WTC11 (cell line): ENCODE measurements at regions not wholly inside any gene's neighbourhood (a gene's known extent, or its start where the extent isn't known, plus 50 kb on each side); places are given as distances from the start of the nearest gene placed in this dataset.

Source experiments
- ATAC-seq: fragments of 200-7000 bp; cut with Tn5 transposase; 2 replicates; pipeline ENCODE4 v1.10.0; 2021; ENCODE audit warnings: mild to moderate bottlenecking, moderate library complexity
- CTCF ChIA-PET: fragments of 300-600 bp; sonication (Branson Sonifier 250); formaldehyde crosslinking; loops from one replicate; lab custom pipeline; 2021; ENCODE audit warnings: antibody characterized with exemption; lab: Charles Lee
- POLR2A ChIA-PET: fragments of 350-600 bp; sonication (Branson Sonifier 250); formaldehyde crosslinking; loops from one replicate; lab custom pipeline; 2021; ENCODE audit warnings: antibody characterized with exemption; lab: Charles Lee
- DNase-seq: peaks from one replicate; pipeline ENCODE4 v3.0.0; 2021; ENCODE audit warnings: low spot score
- H3K27ac Mint-ChIP-seq: 2 replicates; pipeline ENCODE4 v1.8.0; 2021; ENCODE audit warnings: mixed read lengths
- H3K27me3 Mint-ChIP-seq: 2 replicates; pipeline ENCODE4 v1.8.0; 2021; ENCODE audit warnings: low read depth, mild to moderate bottlenecking, moderate library complexity, mixed read lengths
- H3K36me3 Mint-ChIP-seq: 2 replicates; pipeline ENCODE4 v1.8.0; 2021; ENCODE audit warnings: mixed read lengths
- H3K4me1 Mint-ChIP-seq: 2 replicates; pipeline ENCODE4 v1.8.0; 2022; ENCODE audit warnings: mixed read lengths
- H3K4me3 Mint-ChIP-seq: 2 replicates; pipeline ENCODE4 v1.8.0; 2021; ENCODE audit warnings: mild to moderate bottlenecking, moderate library complexity, mixed read lengths
- H3K9me3 Mint-ChIP-seq: 2 replicates; pipeline ENCODE4 v1.8.0; 2021; ENCODE audit warnings: mixed read lengths
- AFF4 ChIP-seq: sonication (generic); formaldehyde crosslinking; IDR thresholded peaks from 2 replicates; pipeline ENCODE4 v1.8.1; 2023; ENCODE audit warnings: mild to moderate bottlenecking, missing genetic modification reagents, borderline replicate concordance
- ATF6 ChIP-seq: sonication (generic); formaldehyde crosslinking; IDR thresholded peaks from 2 replicates; pipeline ENCODE4 v1.8.1; 2023; ENCODE audit warnings: mild to moderate bottlenecking, missing genetic modification reagents
- CDX4 ChIP-seq: fragments of 250-450 bp; sonication (Bioruptor Pico); IDR thresholded peaks from 2 replicates; pipeline ENCODE4 v1.9.0; 2021; ENCODE audit warnings: moderate library complexity, mild to moderate bottlenecking, inconsistent platforms, borderline replicate concordance
- CREM ChIP-seq: sonication (generic); formaldehyde crosslinking; IDR thresholded peaks from 2 replicates; pipeline ENCODE4 v1.8.1; 2022; ENCODE audit warnings: mild to moderate bottlenecking, missing genetic modification reagents, moderate library complexity
- E2F1 ChIP-seq: sonication (generic); formaldehyde crosslinking; IDR thresholded peaks from 2 replicates; pipeline ENCODE4 v1.8.0; 2022; ENCODE audit warnings: mild to moderate bottlenecking, missing genetic modification reagents
- ERG ChIP-seq: fragments of 250-450 bp; sonication (Bioruptor Pico); IDR thresholded peaks from 2 replicates; pipeline ENCODE4 v1.8.0; 2021; ENCODE audit warnings: mild to moderate bottlenecking
- FOXJ3 ChIP-seq: sonication (generic); formaldehyde crosslinking; IDR thresholded peaks from 2 replicates; pipeline ENCODE4 v1.9.0; 2021; ENCODE audit warnings: missing genetic modification reagents, mild to moderate bottlenecking, borderline replicate concordance
- FOXK1 ChIP-seq: sonication (generic); formaldehyde crosslinking; IDR thresholded peaks from 2 replicates; pipeline ENCODE4 v1.8.0; 2022; ENCODE audit warnings: mild to moderate bottlenecking, moderate library complexity, missing genetic modification reagents
- HMGXB4 ChIP-seq: sonication (generic); formaldehyde crosslinking; IDR thresholded peaks from 2 replicates; pipeline ENCODE4 v1.8.1; 2023; ENCODE audit warnings: mild to moderate bottlenecking, moderate library complexity, missing genetic modification reagents
- JUN ChIP-seq: sonication (generic); formaldehyde crosslinking; IDR thresholded peaks from 2 replicates; pipeline ENCODE4 v1.8.0; 2023; ENCODE audit warnings: mild to moderate bottlenecking, missing genetic modification reagents
- KAT7 ChIP-seq: sonication (generic); formaldehyde crosslinking; IDR thresholded peaks from 2 replicates; pipeline ENCODE4 v1.8.1; 2023; ENCODE audit warnings: missing genetic modification reagents, mild to moderate bottlenecking, borderline replicate concordance
- MAX ChIP-seq: sonication (generic); formaldehyde crosslinking; IDR thresholded peaks from 2 replicates; pipeline ENCODE4 v1.8.0; 2022; ENCODE audit warnings: mild to moderate bottlenecking, missing genetic modification reagents
- NFYB ChIP-seq: sonication (generic); formaldehyde crosslinking; conservative IDR thresholded peaks from 2 replicates; pipeline ENCODE4 v1.8.0; 2022; ENCODE audit warnings: low read depth, missing genetic modification reagents
- NR2C2 ChIP-seq: sonication (generic); formaldehyde crosslinking; IDR thresholded peaks from 2 replicates; pipeline ENCODE4 v1.8.0; 2022; ENCODE audit warnings: mild to moderate bottlenecking, missing genetic modification reagents
- OVOL2 ChIP-seq: fragments of 250-450 bp; sonication (Bioruptor Pico); IDR thresholded peaks from 2 replicates; pipeline ENCODE4 v1.9.0; 2021; ENCODE audit warnings: mild to moderate bottlenecking, borderline replicate concordance
- RELA ChIP-seq: sonication (generic); formaldehyde crosslinking; IDR thresholded peaks from 2 replicates; pipeline ENCODE4 v1.8.1; 2022; ENCODE audit warnings: missing genetic modification reagents, mild to moderate bottlenecking, borderline replicate concordance
- RORB ChIP-seq: fragments of 250-450 bp; sonication (Bioruptor Pico); IDR thresholded peaks from 2 replicates; pipeline ENCODE4 v1.9.0; 2021; ENCODE audit warnings: mild to moderate bottlenecking
- SMAD4 ChIP-seq: sonication (generic); formaldehyde crosslinking; IDR thresholded peaks from 2 replicates; pipeline ENCODE4 v1.8.0; 2022; ENCODE audit warnings: mild to moderate bottlenecking, missing genetic modification reagents
- TEAD1 ChIP-seq: sonication (generic); formaldehyde crosslinking; IDR thresholded peaks from 2 replicates; pipeline ENCODE4 v1.8.0; 2022; ENCODE audit warnings: mild to moderate bottlenecking, missing genetic modification reagents
- USF1 ChIP-seq: sonication (generic); formaldehyde crosslinking; IDR thresholded peaks from 2 replicates; pipeline ENCODE4 v1.8.0; 2022; ENCODE audit warnings: mild to moderate bottlenecking, missing genetic modification reagents
- USF2 ChIP-seq: sonication (generic); formaldehyde crosslinking; IDR thresholded peaks from 2 replicates; pipeline ENCODE4 v1.8.1; 2023; ENCODE audit warnings: mild to moderate bottlenecking, missing genetic modification reagents, moderate library complexity
- ZNF121 ChIP-seq: sonication (generic); formaldehyde crosslinking; IDR thresholded peaks from 2 replicates; pipeline ENCODE4 v1.8.0; 2023; ENCODE audit warnings: missing genetic modification reagents
- ZNF263 ChIP-seq: sonication (generic); formaldehyde crosslinking; IDR thresholded peaks from 2 replicates; pipeline ENCODE4 v1.8.1; 2022; ENCODE audit warnings: low read depth, mild to moderate bottlenecking, moderate library complexity, missing genetic modification reagents
- ZNF416 ChIP-seq: fragments of 250-450 bp; sonication (Bioruptor Pico); IDR thresholded peaks from 2 replicates; pipeline ENCODE4 v1.9.0; 2021; ENCODE audit warnings: mild to moderate bottlenecking, inconsistent platforms
- ZNF423 ChIP-seq: fragments of 250-450 bp; sonication (Bioruptor Pico); IDR thresholded peaks from 2 replicates; pipeline ENCODE4 v2.1.2; 2022; ENCODE audit warnings: mild to moderate bottlenecking, moderate library complexity

GRCh38 chr20:51087266-51087665, 64.4 kb upstream of the KCNG1 start:
- peaks cover 36% of the 10 kb centered on the region for H3K4me1 Mint-ChIP-seq
- ATAC-seq (no peak), DNase-seq (no peak)
- H3K36me3 Mint-ChIP-seq: no peaks in the 10 kb centered on the region
- TF ChIP-seq NFYB (CRISPR knock-in tag) (no peak), ZNF423 (no peak), ATF6 (CRISPR knock-in tag) (no peak), E2F1 (CRISPR knock-in tag) (no peak), NR2C2 (CRISPR knock-in tag) (no peak), ZNF416 (CRISPR knock-in tag) (no peak), ZNF121 (CRISPR knock-in tag) (no peak), SMAD4 (CRISPR knock-in tag) (no peak), ZNF263 (no peak), FOXK1 (CRISPR knock-in tag) (no peak), FOXJ3 (CRISPR knock-in tag) (no peak), JUN (CRISPR knock-in tag) (no peak), HMGXB4 (no peak), MAX (CRISPR knock-in tag) (no peak), ERG (no peak), KAT7 (no peak), RELA (CRISPR knock-in tag) (no peak), CDX4 (CRISPR knock-in tag) (no peak)
- H3K9me3 Mint-ChIP-seq: no peaks in the 10 kb centered on the region
- ChIA-PET CTCF (interaction anchor here (1.5 to 1.6 kb wide), 2 partner anchors 95 to 220 kb away, joined by 4 read pairs; no protein-coding TSS in a partner anchor), POLR2A (no interaction called here)
- H3K27ac Mint-ChIP-seq: no peak overlapping the region
- no peak overlapping the region for H3K4me3 Mint-ChIP-seq
- peaks cover 6% of the 10 kb centered on the region; the same call in 1 of the 2 replicates for H3K27me3 Mint-ChIP-seq

- no peak for DNase-seq
- Mint-ChIP-seq H3K36me3 (no peaks in the 10 kb centered on the region), H3K4me1 (peaks cover 23% of the 10 kb centered on the region), H3K9me3 (no peaks in the 10 kb centered on the region), H3K4me3 (no peak overlapping the region), H3K27me3 (peaks cover 6% of the 10 kb centered on the region; the same call in 1 of the 2 replicates), H3K27ac (no peak overlapping the region)
- ChIA-PET POLR2A (no interaction called here), CTCF (interaction anchor here (0.7 to 1.7 kb wide), 5 partner anchors 8 to 221 kb away, joined by 3 to 10 read pairs (median 4); no protein-coding TSS in a partner anchor)
- ATAC-seq: no peak
- no peak for TF ChIP-seq OVOL2 (CRISPR knock-in tag)
- TF ChIP-seq AFF4: no peak
- no peak for TF ChIP-seq RORB
- peak; percentile 54; the same call in 1 of the 2 replicates for TF ChIP-seq USF1
- no peak for TF ChIP-seq CREM (CRISPR knock-in tag)
- no peak for TF ChIP-seq TEAD1 (CRISPR knock-in tag)
- TF ChIP-seq USF2 (CRISPR knock-in tag): peak; percentile 80
Measured at GRCh38 chr20:51085769-51086168, 62.9 kb upstream of the KCNG1 start.
